CD1c-positive myeloid dendritic cell (primary cell): ENCODE measurements at regions not wholly inside any gene's neighbourhood (a gene's known extent, or its start where the extent isn't known, plus 50 kb on each side); places are given as distances from the start of the nearest gene placed in this dataset.

ENCODE experiments used
- DNase-seq: peaks from one replicate; pipeline ENCODE4 v3.0.0-alpha.2; 2016; ENCODE audit errors: extremely low spot score

GRCh38 chr1:229762891-229763290, 136.8 kb downstream of the URB2 start:
- no peak for DNase-seq

GRCh38 chr1:229768232-229768631, 142.2 kb downstream of the URB2 start:
- no peak for DNase-seq

DNA sequence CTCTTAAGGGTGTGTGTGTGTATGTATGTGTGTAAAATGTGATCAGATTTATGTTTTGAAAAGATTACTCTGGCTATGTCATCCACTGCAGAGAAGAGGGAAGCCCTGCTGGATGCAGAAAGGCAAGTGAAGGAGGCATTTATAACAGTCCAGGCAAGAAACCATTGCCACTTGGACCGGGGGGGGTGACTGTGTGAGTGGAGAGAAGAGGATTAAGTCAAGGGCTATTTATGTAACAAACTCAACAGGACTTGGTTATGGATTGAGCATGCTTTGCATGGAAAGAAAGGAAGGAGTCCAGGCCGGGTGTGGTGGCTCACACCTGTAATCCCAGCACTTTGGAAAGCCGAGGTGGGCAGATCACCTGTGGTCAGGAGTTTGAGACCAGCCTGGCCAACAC, 143.0 kb downstream of the URB2 start:
- DNase-seq = no peak

DNA sequence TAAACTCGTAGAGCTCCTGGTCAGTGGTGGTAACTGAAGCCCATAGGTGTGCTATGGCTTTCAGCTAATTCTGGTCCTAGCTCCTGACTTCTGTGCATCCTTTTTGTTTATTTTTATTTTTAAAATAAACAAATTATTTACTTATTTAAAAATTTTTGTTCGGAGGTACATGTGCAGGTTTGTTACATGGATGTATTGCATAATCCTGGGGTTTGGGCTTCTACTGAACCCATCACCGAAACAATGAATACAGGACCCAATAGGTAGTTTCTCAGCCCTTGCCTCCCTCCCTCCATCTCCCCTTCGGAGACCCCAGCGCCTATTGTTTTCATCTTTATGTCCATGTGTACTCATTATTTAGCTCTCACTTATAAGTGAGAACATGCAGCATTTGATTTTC, 143.8 kb downstream of the URB2 start:
- DNase-seq = no peak

- DNase-seq = no peak
Observed at GRCh38 chr1:229778794-229779193, 152.7 kb downstream of the URB2 start.

DNA sequence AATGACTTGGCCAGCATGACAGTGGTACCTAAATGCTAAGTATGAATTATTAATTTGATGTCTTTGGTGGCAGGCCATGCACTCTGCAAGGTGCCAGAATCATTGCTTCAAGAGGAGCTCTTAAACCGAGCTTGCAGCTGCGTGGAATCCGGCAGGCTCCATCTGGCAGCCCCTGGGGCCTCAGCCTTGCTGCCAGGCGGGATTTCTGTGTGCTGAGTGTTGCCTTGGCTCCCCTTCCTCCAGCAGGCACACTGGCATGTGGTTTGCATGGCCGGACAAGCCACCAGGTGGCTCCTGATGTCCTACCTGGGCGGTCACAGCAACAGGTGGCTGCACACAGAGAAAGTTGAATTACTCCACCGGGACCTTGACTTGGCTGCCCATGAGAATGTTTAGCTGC, 155.4 kb downstream of the URB2 start:
- DNase-seq = no peak

DNA sequence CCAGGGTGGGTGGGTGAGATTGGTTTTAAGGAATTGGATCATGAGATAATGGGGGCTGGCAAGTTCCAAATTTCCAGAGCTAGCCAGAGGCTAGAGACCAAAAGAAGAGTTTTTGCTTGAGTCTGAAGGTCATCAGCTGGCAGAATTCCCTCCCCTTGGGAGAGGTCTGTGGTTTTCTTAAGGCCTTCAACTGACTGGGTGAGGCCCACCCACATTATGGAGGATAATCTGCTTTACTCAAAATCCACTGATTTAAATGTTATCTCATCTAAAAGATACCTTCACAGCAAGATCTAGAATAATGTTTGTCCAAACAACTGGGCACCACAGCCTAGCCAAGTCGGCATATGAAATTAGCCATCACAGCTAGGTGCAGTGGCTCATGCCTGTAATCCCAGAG, 156.4 kb downstream of the URB2 start:
- no peak for DNase-seq

DNA sequence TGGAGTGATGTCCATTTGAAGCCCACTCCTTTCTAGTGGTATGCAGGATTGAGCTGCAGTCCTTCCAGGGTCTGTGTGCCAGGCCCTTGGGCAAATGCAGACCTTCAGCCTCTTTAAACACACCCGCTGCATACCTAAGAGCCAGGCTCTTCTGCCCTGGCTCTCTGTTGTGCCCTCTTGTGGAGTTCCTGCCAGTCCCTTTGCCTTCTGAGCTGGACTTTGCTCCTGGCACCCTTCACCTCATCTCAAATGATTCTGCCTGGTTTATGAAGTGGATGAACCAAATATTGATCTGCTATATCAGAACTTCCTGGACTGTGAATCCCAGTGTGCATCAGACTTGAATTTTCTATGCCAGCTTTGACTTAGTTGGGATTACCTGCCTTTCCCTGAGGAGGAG, 158.8 kb downstream of the URB2 start:
- DNase-seq = no peak

- no peak for DNase-seq
Observed at GRCh38 chr1:229786974-229787610, 161.0 kb downstream of the URB2 start.

DNA sequence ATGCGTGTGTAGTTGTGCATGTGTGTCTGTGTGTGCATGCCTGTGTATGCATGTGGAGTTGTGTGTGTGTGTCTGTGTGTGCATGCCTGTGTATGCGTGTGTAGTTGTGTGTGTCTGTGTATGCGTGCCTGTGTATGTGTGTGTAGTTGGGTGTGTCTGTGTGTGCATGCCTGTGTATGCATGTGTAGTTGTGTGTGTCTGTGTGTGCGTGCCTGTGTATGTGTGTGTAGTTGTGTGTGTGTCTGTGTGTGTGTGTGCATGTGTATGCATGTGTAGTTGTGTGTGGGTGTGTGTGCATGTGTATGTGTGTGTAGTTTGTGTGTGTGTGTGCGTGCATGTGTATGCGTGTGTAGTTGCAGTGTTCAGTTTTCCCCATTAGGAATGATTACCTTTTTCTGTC, 162.0 kb downstream of the URB2 start:
- no peak for DNase-seq

GRCh38 chr1:229792012-229792975, 166.2 kb downstream of the URB2 start:
- no peak for DNase-seq

DNA sequence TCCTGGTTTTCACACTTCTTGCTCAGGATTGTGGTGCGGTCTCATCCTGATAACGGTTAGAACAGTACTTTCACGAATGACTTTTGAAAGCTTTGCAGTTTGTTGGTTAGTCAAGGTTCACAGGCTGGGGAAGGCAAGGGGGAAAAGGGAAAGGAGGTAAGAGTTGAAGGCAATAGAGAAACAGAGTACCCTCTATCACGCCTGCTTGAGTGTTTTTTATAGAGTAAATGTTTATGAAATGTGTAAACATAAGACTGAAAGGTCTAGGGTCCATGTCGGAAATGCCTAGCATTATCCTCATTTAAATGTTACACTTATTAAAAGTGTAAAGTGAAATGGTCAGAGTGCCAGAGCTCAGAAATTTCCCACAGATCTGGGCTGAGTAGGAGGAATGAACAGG, 167.4 kb downstream of the URB2 start:
- no peak for DNase-seq

GRCh38 chr1:229798558-229798957, 172.5 kb downstream of the URB2 start:
- no peak for DNase-seq

GRCh38 chr1:229803626-229804217, 177.7 kb downstream of the URB2 start:
- DNase-seq = no peak

DNA sequence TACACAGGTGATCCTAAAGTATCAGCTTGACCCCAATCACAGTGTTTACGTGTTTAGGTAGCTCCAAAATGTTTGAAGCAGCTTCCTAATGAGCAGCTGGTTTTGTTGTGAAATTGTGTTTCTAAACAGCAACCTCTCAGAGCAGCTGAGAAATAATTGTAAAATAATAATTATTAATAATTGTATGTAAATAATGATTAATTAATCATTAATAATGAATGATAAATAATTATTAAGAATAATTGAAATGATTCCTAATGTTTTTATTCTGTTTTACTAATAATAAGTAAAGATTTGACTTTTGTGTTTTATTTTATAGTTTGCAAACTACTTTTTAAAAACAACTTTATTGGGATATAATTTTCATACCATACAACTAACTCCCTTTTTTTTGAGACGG, 182.2 kb downstream of the URB2 start:
- no peak for DNase-seq

DNA sequence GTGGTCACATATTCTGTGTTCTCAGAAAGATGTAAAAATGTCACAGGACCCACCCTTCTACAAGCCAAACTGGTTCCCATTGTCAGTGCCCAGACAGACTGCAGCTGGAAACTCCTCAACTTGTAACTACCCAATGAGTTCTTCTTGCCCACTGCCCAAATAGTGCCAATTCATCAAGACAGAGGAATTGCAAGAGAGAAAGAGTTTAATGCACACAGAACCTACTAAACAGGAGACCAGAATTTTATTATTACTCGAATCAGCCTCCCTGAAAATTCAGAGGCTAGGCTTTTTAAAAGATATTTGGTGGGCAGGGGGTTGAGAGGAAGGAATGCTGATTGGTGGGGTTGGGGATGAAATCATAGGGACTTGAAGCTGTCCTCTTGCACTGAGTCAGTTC, 184.1 kb downstream of the URB2 start:
- no peak for DNase-seq

GRCh38 chr1:229810961-229811360, 184.9 kb downstream of the URB2 start:
- DNase-seq = no peak

- DNase-seq = no peak
Observed at GRCh38 chr1:229812148-229812547, 186.1 kb downstream of the URB2 start.

GRCh38 chr1:229812693-229813092, 186.6 kb downstream of the URB2 start:
- no peak for DNase-seq

- no peak for DNase-seq
Observed at GRCh38 chr1:229815076-229815475, 189.0 kb downstream of the URB2 start.

DNA sequence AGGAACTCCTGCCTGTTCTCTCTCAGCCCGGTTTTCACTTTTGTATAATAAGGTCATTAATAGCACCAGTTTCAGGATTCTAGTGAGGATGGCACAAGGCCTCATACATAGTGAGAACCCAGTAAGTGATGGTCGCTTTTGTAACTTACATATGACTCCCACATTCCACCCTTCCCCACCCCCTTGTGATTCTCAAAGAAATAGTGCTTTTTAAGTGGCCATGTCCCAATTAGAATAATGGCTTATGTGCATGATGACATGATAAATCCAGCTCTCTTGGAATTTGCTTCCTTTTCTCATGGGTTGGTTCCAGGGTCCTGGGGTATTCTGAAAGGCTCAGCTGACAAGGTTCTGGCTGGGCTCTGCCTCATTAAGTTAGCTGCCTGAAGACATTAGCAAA, 189.9 kb downstream of the URB2 start:
- DNase-seq = no peak

- DNase-seq = no peak
Observed at GRCh38 chr1:229817936-229818335, 191.9 kb downstream of the URB2 start.

DNA sequence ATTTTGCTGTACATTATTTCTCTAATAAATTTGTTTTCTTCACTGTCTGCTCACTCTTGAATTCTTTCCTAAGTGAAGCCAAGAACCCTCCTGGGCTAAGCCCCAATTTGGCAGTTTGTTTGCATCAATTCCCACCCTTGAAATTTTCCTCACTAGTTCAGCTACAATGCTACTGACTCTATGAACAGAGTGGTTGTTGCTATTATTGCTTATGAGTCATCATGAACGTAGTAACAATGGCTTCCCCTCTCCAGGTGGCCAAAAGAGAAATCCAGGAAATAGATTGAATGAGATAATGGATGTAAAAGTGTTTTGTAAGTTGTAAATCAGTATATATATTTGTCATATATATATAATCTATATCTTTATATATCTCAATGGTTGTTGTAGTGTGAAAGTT, 193.0 kb downstream of the URB2 start:
- DNase-seq = no peak
